ENCODE measurements at regions not wholly inside any gene's neighbourhood (a gene's known extent, or its start where the extent isn't known, plus 50 kb on each side); places are given as distances from the start of the nearest gene placed in this dataset.

GRCh38 chr5:2160811-2161210 lies 278.1 kb upstream of the IRX4 start:
- H2BK20ac ChIP-seq (ENCODE audit: low read length): no peak overlapping the region
- H3K23ac ChIP-seq (ENCODE audit: insufficient read length): no peak overlapping the region
- CTCF ChIA-PET (ENCODE audit: partially characterized antibody): no interaction called here
- H2AFZ ChIP-seq (ENCODE audit: low read length): no peak overlapping the region
- no peaks in the 10 kb centered on the region for H3K36me3 ChIP-seq (ENCODE audit: control insufficient read depth in 2 of 4, insufficient read depth in 4 of 4, low read length in 3 of 4)
- H3K79me2 ChIP-seq (ENCODE audit: control insufficient read depth in 1 of 2, insufficient read depth in 2 of 2, low read length in 2 of 2): no peaks in the 10 kb centered on the region
- POLR2A ChIA-PET (ENCODE audit: partially characterized antibody): no interaction called here
- H2BK12ac ChIP-seq (ENCODE audit: low read depth, low read length): no peak overlapping the region
- no peak overlapping the region for H2BK5ac ChIP-seq (ENCODE audit: low read depth, low read length)
- no peaks in the 10 kb centered on the region for H4K20me1 ChIP-seq (replicated peaks in 1 of 2; ENCODE audit: control insufficient read depth in 1 of 2, insufficient read depth in 2 of 2, low read length in 2 of 2)
- no peak overlapping the region for H4K5ac ChIP-seq (ENCODE audit: insufficient read length, low read depth, low read length)
- H4K91ac ChIP-seq (replicated peaks; ENCODE audit: insufficient read length, low read length): no peak overlapping the region
- H3K9ac ChIP-seq (replicated peaks in 1 of 4; ENCODE audit: extremely low read depth in 1 of 4, low read depth in 3 of 4, low read length in 3 of 4): no peak overlapping the region
- no peak overlapping the region for H2BK15ac ChIP-seq (ENCODE audit: low read length)
- H2BK120ac ChIP-seq (replicated peaks; ENCODE audit: low read depth, low read length): no peak overlapping the region
- FAIRE-seq (no peak), DNase-seq (ENCODE audit: low read depth in 1 of 2, low spot score in 2 of 2) (no peak)
- no peak overlapping the region for H3K18ac ChIP-seq (ENCODE audit: extremely low read depth, low read length)
- H3K27ac ChIP-seq (ENCODE audit: low read depth, low read length): no peak overlapping the region
- peaks cover 13% of the 10 kb centered on the region; the same call in 1 of the 2 replicates for H3K23me2 ChIP-seq (ENCODE audit: low read depth, low read length)
- H3K79me1 ChIP-seq (ENCODE audit: low read depth, low read length): no peaks in the 10 kb centered on the region
- H3K4me2 ChIP-seq (ENCODE audit: insufficient read depth in 1 of 2, low read depth in 2 of 2, low read length in 2 of 2): no peak overlapping the region
- H3K56ac ChIP-seq (replicated peaks; ENCODE audit: insufficient read length, low read depth, low read length): no peak overlapping the region
- no peak for TF ChIP-seq SIRT6 (IDR thresholded peaks at IDR 0.05; ENCODE audit: low read length)
- H3K9me3 ChIP-seq (ENCODE audit: insufficient read depth in 2 of 2, low read depth in 1 of 2, low read length in 1 of 2): no peaks in the 10 kb centered on the region
- peaks cover 4 to 21% (median 7%) of the 10 kb centered on the region in 4 experiments for H3K4me1 ChIP-seq (replicated peaks in 1 of 4; ENCODE audit: control insufficient read depth in 3 of 4, insufficient read depth in 4 of 4, low read length in 3 of 4)
- no peak overlapping the region for H2AK5ac ChIP-seq (ENCODE audit: low read depth, low read length)
- 79% methylated on average over 2 of the region's 2 CpGs; no CpG with 5 or more reads in 1 of the 2 experiments for WGBS, 2 experiments (ENCODE audit: extremely low coverage in 1 of 2, insufficient coverage in 1 of 2, insufficient read length in 1 of 2, insufficient replicate concordance in 2 of 2, low coverage in 1 of 2, low lambda C conversion rate in 2 of 2, missing lambda C conversion rate in 1 of 2)
- no peak overlapping the region for H3K4me3 ChIP-seq (ENCODE audit: extremely low read depth in 1 of 4, insufficient read depth in 2 of 4, low read depth in 3 of 4, low read length in 4 of 4)
- no peak overlapping the region for H3K4ac ChIP-seq (replicated peaks; ENCODE audit: insufficient read length, low read depth, low read length)
- no peaks in the 10 kb centered on the region for H3K27me3 ChIP-seq (replicated peaks in 1 of 4; ENCODE audit: control insufficient read depth in 3 of 4, extremely low read depth in 1 of 4, insufficient read depth in 3 of 4, low read length in 3 of 4)
- H4K8ac ChIP-seq (ENCODE audit: extremely low read depth, insufficient read depth, low read length): no peak overlapping the region
- H3K14ac ChIP-seq (ENCODE audit: insufficient read length): no peak overlapping the region

All from H1 (cell line).